ENCODE measurements at regions not wholly inside any gene's neighbourhood (a gene's known extent, or its start where the extent isn't known, plus 50 kb on each side); places are given as distances from the start of the nearest gene placed in this dataset.

DNA sequence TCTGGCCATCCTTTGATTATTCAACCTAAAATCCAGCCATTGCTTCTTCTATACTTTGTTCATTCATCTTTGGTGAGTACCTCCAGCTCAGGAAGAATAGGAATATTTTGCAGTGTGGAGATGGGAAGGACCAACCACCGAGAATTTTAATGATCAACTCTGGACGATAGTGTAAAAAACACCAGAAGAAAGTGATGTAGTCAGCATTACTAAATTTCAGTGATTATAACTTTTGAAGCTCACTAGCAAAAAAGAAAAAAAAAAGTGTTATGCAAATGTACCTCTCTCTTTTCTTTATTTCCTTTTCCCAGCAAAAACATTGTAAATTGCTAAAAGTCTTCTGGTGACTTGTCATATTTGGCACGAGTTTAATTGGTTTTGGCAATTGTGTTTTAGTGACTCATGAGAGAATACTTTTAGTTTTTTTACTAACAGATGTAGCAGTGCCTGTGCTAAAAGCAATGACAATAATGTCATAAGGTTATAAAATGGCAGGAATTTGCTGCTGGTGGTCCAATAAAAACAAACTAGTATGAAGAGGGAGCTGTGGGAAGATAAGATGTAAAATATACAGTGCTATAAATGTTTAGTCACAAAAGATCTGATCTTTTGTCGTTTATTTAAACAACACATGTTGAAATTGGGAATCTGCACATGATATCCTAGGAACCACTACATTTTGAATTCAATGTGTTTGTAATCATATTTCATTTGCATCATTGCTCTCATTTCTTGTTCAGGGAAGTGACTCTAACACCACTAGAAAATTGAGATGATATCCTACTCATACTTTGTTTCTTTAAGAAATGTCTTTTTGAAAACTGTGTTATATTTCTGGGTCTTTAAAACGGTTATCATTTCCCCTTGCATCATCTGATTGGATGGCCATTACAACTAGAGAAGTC, 81.3 kb upstream of the ERCC6L2 start:
- Mint-ChIP-seq H3K9me3 (no peaks in the 10 kb centered on the region), H3K4me1 (peaks cover 6% of the 10 kb centered on the region in 2 experiments), H3K27ac (no peak overlapping the region), H3K27me3 (ENCODE audit: low read depth) (no peaks in the 10 kb centered on the region; the same call in 1 of the 2 replicates), H3K4me3 (no peak overlapping the region), H3K36me3 (ENCODE audit: insufficient read depth in 1 of 3, low read depth in 3 of 3) (no peaks in the 10 kb centered on the region)
- Histone ChIP-seq H3K14ac (ENCODE audit: insufficient read depth, low read length) (no peak overlapping the region), H3K56ac (ENCODE audit: insufficient read length, low read depth, low read length) (no peak overlapping the region), H3T11ph (ENCODE audit: low read length) (no peak overlapping the region), H3K27me3 (ENCODE audit: insufficient read depth, low read length) (no peaks in the 10 kb centered on the region), H4K8ac (replicated peaks; ENCODE audit: insufficient read length, low read depth, low read length) (no peak overlapping the region), H3K79me1 (ENCODE audit: insufficient read depth, low read depth, low read length, poor library complexity, severe bottlenecking) (no peaks in the 10 kb centered on the region), H2BK120ac (ENCODE audit: low read depth, low read length, poor library complexity, severe bottlenecking) (no peak overlapping the region), H3K79me2 (ENCODE audit: insufficient read depth, low read length) (no peaks in the 10 kb centered on the region), H3K23me2 (ENCODE audit: insufficient read length, low read depth, low read length, poor library complexity, severe bottlenecking) (no peaks in the 10 kb centered on the region), H2BK5ac (ENCODE audit: insufficient read length, low read length) (no peak overlapping the region), H3K23ac (ENCODE audit: insufficient read length, low read depth, low read length) (no peak overlapping the region), H2BK15ac (ENCODE audit: low read depth, low read length) (no peak overlapping the region), H3K27ac (ENCODE audit: insufficient read length, low read depth, low read length) (no peak overlapping the region), H3K4me2 (ENCODE audit: insufficient read depth, insufficient read length, low read length) (no peak overlapping the region), H4K20me1 (ENCODE audit: control insufficient read depth, insufficient read depth, insufficient read length) (no peaks in the 10 kb centered on the region), H4K5ac (ENCODE audit: insufficient read length, low read depth, low read length) (no peak overlapping the region), H2BK12ac (ENCODE audit: insufficient read length, low read depth, low read length) (no peak overlapping the region), H3K9ac (ENCODE audit: extremely low read depth, insufficient read length, low read length) (no peak overlapping the region), H3K4me1 (ENCODE audit: insufficient read depth, low read length) (no peaks in the 10 kb centered on the region; the same call in 1 of the 2 replicates), H4K91ac (ENCODE audit: insufficient read length, low read depth, low read length) (no peak overlapping the region), H2BK20ac (ENCODE audit: low read depth, low read length, poor library complexity, severe bottlenecking) (no peak overlapping the region), H2AK5ac (ENCODE audit: insufficient read length, low read length) (no peak overlapping the region), H3K9me3 (ENCODE audit: control insufficient read depth, low read depth, low read length) (no peaks in the 10 kb centered on the region), H3K18ac (ENCODE audit: insufficient read length, low read depth, low read length) (no peak overlapping the region), H2AFZ (ENCODE audit: low read length) (no peak overlapping the region), H3K4ac (ENCODE audit: low read depth, low read length) (no peak overlapping the region)
- WGBS (ENCODE audit: extremely low coverage, insufficient read length, low lambda C conversion rate): no CpG with 5 or more reads among the region's 5 CpGs
- no peak for DNase-seq
- TF ChIP-seq, protein P1, sequence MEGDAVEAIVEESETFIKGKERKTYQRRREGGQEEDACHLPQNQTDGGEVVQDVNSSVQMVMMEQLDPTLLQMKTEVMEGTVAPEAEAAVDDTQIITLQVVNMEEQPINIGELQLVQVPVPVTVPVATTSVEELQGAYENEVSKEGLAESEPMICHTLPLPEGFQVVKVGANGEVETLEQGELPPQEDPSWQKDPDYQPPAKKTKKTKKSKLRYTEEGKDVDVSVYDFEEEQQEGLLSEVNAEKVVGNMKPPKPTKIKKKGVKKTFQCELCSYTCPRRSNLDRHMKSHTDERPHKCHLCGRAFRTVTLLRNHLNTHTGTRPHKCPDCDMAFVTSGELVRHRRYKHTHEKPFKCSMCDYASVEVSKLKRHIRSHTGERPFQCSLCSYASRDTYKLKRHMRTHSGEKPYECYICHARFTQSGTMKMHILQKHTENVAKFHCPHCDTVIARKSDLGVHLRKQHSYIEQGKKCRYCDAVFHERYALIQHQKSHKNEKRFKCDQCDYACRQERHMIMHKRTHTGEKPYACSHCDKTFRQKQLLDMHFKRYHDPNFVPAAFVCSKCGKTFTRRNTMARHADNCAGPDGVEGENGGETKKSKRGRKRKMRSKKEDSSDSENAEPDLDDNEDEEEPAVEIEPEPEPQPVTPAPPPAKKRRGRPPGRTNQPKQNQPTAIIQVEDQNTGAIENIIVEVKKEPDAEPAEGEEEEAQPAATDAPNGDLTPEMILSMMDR (conservative IDR thresholded peaks at IDR 0.05): no peak

Measured in H9 (cell line).